ENCODE measurements at regions not wholly inside any gene's neighbourhood (a gene's known extent, or its start where the extent isn't known, plus 50 kb on each side); places are given as distances from the start of the nearest gene placed in this dataset.

- TF ChIP-seq ATF3 (IDR thresholded peaks at IDR 0.05), result no peak
- Histone ChIP-seq H3K9ac (ENCODE audit: low read depth in 1 of 2, low read length in 2 of 2) (no peak overlapping the region), H3K27ac (ENCODE audit: low read depth in 1 of 2, low read length in 2 of 2) (no peak overlapping the region), H3K27me3 (ENCODE audit: control insufficient read depth in 4 of 4, insufficient read depth in 4 of 4, low read length in 3 of 4) (peaks cover 0 to 6% (median 0%) of the 10 kb centered on the region in 4 donors), H3K36me3 (ENCODE audit: control insufficient read depth in 4 of 4, insufficient read depth in 3 of 4, low read depth in 1 of 4, low read length in 3 of 4) (no peaks in the 10 kb centered on the region), H3K4me3 (ENCODE audit: low read depth in 1 of 3, low read length in 3 of 3) (no peak overlapping the region), H3K4me1 (ENCODE audit: control insufficient read depth in 4 of 4, insufficient read depth in 4 of 4, low read length in 3 of 4) (no peaks in the 10 kb centered on the region), H3K9me3 (ENCODE audit: control insufficient read depth in 4 of 4, low read length in 3 of 4) (peaks cover 0 to 6% (median 0%) of the 10 kb centered on the region in 4 donors)
- WGBS, result 61% methylated on average over 2 of the region's 2 CpGs
- no peak for DNase-seq (ENCODE audit: low spot score)
Observed at GRCh38 chr6:23692184-23692583, 433.8 kb upstream of the NRSN1 start.

GRCh38 chr6:23696992-23697391 is 429.0 kb upstream of the NRSN1 start:
- H3K36me3 ChIP-seq (ENCODE audit: control insufficient read depth in 4 of 4, insufficient read depth in 3 of 4, low read depth in 1 of 4, low read length in 3 of 4), result no peaks in the 10 kb centered on the region
- H3K27ac ChIP-seq (ENCODE audit: low read depth in 1 of 2, low read length in 2 of 2), result no peak overlapping the region
- WGBS, result 57% methylated on average over 4 of the region's 4 CpGs
- H3K9ac ChIP-seq (ENCODE audit: low read depth in 1 of 2, low read length in 2 of 2), result no peak overlapping the region
- no peak for TF ChIP-seq EGR1 (IDR thresholded peaks at IDR 0.05; ENCODE audit: low read depth in 2 of 2)
- TF ChIP-seq, protein P1, sequence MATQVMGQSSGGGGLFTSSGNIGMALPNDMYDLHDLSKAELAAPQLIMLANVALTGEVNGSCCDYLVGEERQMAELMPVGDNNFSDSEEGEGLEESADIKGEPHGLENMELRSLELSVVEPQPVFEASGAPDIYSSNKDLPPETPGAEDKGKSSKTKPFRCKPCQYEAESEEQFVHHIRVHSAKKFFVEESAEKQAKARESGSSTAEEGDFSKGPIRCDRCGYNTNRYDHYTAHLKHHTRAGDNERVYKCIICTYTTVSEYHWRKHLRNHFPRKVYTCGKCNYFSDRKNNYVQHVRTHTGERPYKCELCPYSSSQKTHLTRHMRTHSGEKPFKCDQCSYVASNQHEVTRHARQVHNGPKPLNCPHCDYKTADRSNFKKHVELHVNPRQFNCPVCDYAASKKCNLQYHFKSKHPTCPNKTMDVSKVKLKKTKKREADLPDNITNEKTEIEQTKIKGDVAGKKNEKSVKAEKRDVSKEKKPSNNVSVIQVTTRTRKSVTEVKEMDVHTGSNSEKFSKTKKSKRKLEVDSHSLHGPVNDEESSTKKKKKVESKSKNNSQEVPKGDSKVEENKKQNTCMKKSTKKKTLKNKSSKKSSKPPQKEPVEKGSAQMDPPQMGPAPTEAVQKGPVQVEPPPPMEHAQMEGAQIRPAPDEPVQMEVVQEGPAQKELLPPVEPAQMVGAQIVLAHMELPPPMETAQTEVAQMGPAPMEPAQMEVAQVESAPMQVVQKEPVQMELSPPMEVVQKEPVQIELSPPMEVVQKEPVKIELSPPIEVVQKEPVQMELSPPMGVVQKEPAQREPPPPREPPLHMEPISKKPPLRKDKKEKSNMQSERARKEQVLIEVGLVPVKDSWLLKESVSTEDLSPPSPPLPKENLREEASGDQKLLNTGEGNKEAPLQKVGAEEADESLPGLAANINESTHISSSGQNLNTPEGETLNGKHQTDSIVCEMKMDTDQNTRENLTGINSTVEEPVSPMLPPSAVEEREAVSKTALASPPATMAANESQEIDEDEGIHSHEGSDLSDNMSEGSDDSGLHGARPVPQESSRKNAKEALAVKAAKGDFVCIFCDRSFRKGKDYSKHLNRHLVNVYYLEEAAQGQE (IDR thresholded peaks at IDR 0.05), result no peak
- no peak for TF ChIP-seq ZBTB33 (IDR thresholded peaks at IDR 0.05)
- no peak for TF ChIP-seq SP1 (IDR thresholded peaks at IDR 0.05)
- no peak for TF ChIP-seq HNF4G (IDR thresholded peaks at IDR 0.05)
- TF ChIP-seq FOXA1 (IDR thresholded peaks at IDR 0.05), result no peak
- no peak for TF ChIP-seq MAX (IDR thresholded peaks at IDR 0.05)
- no peak for TF ChIP-seq ATF3 (IDR thresholded peaks at IDR 0.05)
- TF ChIP-seq, protein P2, sequence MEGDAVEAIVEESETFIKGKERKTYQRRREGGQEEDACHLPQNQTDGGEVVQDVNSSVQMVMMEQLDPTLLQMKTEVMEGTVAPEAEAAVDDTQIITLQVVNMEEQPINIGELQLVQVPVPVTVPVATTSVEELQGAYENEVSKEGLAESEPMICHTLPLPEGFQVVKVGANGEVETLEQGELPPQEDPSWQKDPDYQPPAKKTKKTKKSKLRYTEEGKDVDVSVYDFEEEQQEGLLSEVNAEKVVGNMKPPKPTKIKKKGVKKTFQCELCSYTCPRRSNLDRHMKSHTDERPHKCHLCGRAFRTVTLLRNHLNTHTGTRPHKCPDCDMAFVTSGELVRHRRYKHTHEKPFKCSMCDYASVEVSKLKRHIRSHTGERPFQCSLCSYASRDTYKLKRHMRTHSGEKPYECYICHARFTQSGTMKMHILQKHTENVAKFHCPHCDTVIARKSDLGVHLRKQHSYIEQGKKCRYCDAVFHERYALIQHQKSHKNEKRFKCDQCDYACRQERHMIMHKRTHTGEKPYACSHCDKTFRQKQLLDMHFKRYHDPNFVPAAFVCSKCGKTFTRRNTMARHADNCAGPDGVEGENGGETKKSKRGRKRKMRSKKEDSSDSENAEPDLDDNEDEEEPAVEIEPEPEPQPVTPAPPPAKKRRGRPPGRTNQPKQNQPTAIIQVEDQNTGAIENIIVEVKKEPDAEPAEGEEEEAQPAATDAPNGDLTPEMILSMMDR (IDR thresholded peaks at IDR 0.05; ENCODE audit: low read depth, low read length, missing input control), result no peak
- no peak for TF ChIP-seq NR2F2 (IDR thresholded peaks at IDR 0.05)
- no peak for TF ChIP-seq HNF4A (conservative IDR thresholded peaks at IDR 0.05)
- no peak for TF ChIP-seq RXRA (IDR thresholded peaks at IDR 0.05)
- no peak for TF ChIP-seq YY1 (IDR thresholded peaks at IDR 0.05)
- no peak for TF ChIP-seq FOXA2 (IDR thresholded peaks at IDR 0.05)
- no peak for TF ChIP-seq GABPA (IDR thresholded peaks at IDR 0.05 in 1 of 2, conservative IDR thresholded peaks at IDR 0.05 in 1 of 2)
- no peak for TF ChIP-seq TAF1 (conservative IDR thresholded peaks at IDR 0.05)
- H3K4me1 ChIP-seq (ENCODE audit: control insufficient read depth in 4 of 4, insufficient read depth in 4 of 4, low read length in 3 of 4), result no peaks in the 10 kb centered on the region
- DNase-seq (ENCODE audit: low spot score), result no peak
- peaks cover 0 to 2% (median 0%) of the 10 kb centered on the region in 4 donors for H3K27me3 ChIP-seq (ENCODE audit: control insufficient read depth in 4 of 4, insufficient read depth in 4 of 4, low read length in 3 of 4)
- no peaks in the 10 kb centered on the region for H3K9me3 ChIP-seq (ENCODE audit: control insufficient read depth in 4 of 4, low read length in 3 of 4)
- no peak overlapping the region for H3K4me3 ChIP-seq (ENCODE audit: low read depth in 1 of 3, low read length in 3 of 3)
